HepG2 (cell line): ENCODE measurements at regions not wholly inside any gene's neighbourhood (a gene's known extent, or its start where the extent isn't known, plus 50 kb on each side); places are given as distances from the start of the nearest gene placed in this dataset.

Experiments used
- ATAC-seq: fragments of 200-7000 bp; cut with Tn5 transposase; 3 replicates; pipeline ENCODE4 v1.9.1; 2020; ENCODE audit warnings: mild to moderate bottlenecking, moderate library complexity
- BruUV-seq: library from RNA; stranded (reverse); fragments of 400-500 nt; replicated peaks from 2 replicates; lab custom pipeline; 2021; lab: Mats Ljungman, UMichigan
- CTCF ChIA-PET: fragments of 300-600 bp; formaldehyde crosslinking; extraction: SDS; loops from one replicate; lab custom pipeline; 2021; ENCODE audit warnings: low total read pairs, inconsistent platforms, low intra/inter-chr PET ratio; lab: Yijun Ruan, JAX
- POLR2A ChIA-PET: fragments of 350-600 bp; sonication (Branson Sonifier 250); formaldehyde crosslinking; loops from one replicate; lab custom pipeline; 2020; ENCODE audit warnings: antibody characterized with exemption, inconsistent platforms; lab: Yijun Ruan, JAX
- DNase-seq: peaks from one replicate; pipeline ENCODE4 v3.0.0-alpha.2; 2015; ENCODE audit warnings: low spot score
- FAIRE-seq: peaks from 3 replicates; lab custom pipeline; 2011; peaks lifted over from hg19 to GRCh38; lab: Jason Lieb, UNC
- H2AFZ ChIP-seq: one replicate; pipeline ENCODE4 v1.6.1; 2011; ENCODE audit warnings: low read length, inconsistent platforms
- H3K27ac ChIP-seq: fragments of 300-600 bp; 3 replicates; pipeline ENCODE4 v1.8.0; 2011; ENCODE audit warnings: mixed run types, mild to moderate bottlenecking, mixed read lengths, low read length, inconsistent platforms; ENCODE audit not compliant: insufficient read depth; ENCODE audit errors: extremely low read length
- H3K27me3 ChIP-seq, 2 experiments: fragments of 200-600 bp in 1 of 2; 2 replicates in 1 of 2; 3 replicates in 1 of 2; pipeline versions ENCODE4 v1.6.0 to v1.8.0; 2011; ENCODE audit warnings: low read length in 2 of 2, mild to moderate bottlenecking in 2 of 2, moderate library complexity in 2 of 2, inconsistent platforms in 1 of 2; ENCODE audit not compliant: insufficient read depth in 2 of 2, control insufficient read depth in 1 of 2
- H3K36me3 ChIP-seq, 2 experiments: fragments of 200-600 bp in 1 of 2; replicated peaks in 1 of 2; 2 replicates in 1 of 2; 3 replicates in 1 of 2; pipeline versions ENCODE4 v1.5.1 to v1.8.0; 2011; ENCODE audit warnings: low read length in 2 of 2, inconsistent platforms in 1 of 2; ENCODE audit not compliant: insufficient read depth in 2 of 2, control insufficient read depth in 1 of 2
- H3K4me1 ChIP-seq: 2 replicates; pipeline ENCODE4 v1.5.1; 2012; ENCODE audit warnings: low read length, inconsistent platforms; ENCODE audit not compliant: insufficient read depth
- H3K4me2 ChIP-seq: 2 replicates; pipeline ENCODE4 v1.6.0; 2011; ENCODE audit warnings: low read depth, low read length, inconsistent platforms
- H3K4me3 ChIP-seq, 3 experiments: fragments of 200-600 bp in 1 of 3; sonication (generic), shearing (Covaris generic) in 1 of 3; replicated peaks in 1 of 3; 2 replicates each; pipeline ENCODE4 v1.5.1; 2011 to 2016; ENCODE audit warnings: low read length in 3 of 3, inconsistent platforms in 2 of 3, low read depth in 2 of 3, mild to moderate bottlenecking in 2 of 3, control low read depth in 1 of 3, mixed read lengths in 1 of 3; ENCODE audit not compliant: insufficient read depth in 1 of 3
- H3K79me2 ChIP-seq: one replicate; pipeline ENCODE4 v1.6.1; 2011; ENCODE audit warnings: low read length, inconsistent platforms; ENCODE audit not compliant: insufficient read depth
- H3K9ac ChIP-seq: 2 replicates; pipeline ENCODE4 v1.6.0; 2011; ENCODE audit warnings: mild to moderate bottlenecking, low read depth, low read length, inconsistent platforms; ENCODE audit not compliant: insufficient read depth
- H3K9me3 ChIP-seq: 2 replicates; pipeline ENCODE4 v1.5.1; 2012; ENCODE audit warnings: mild to moderate bottlenecking, low read length
- H4K20me1 ChIP-seq: 2 replicates; pipeline ENCODE4 v1.6.0; 2011; ENCODE audit warnings: inconsistent platforms, mild to moderate bottlenecking, low read length, moderate library complexity; ENCODE audit not compliant: insufficient read depth
- EED ChIP-seq: sonication (generic); formaldehyde crosslinking; IDR thresholded peaks from 2 replicates; pipeline ENCODE4 v1.5.0; 2020; ENCODE audit warnings: mild to moderate bottlenecking, missing genetic modification reagents
- ETS1 ChIP-seq: sonication (generic); formaldehyde crosslinking; IDR thresholded peaks from 2 replicates; pipeline ENCODE4 v1.4.0; 2020; ENCODE audit warnings: missing genetic modification reagents
- KLF16 ChIP-seq, 2 experiments: sonication (generic) in 1 of 2; formaldehyde crosslinking in 1 of 2; IDR thresholded peaks; 2 replicates each; pipeline versions ENCODE4 v1.6.1 to v1.8.0; 2016 to 2023; ENCODE audit warnings: missing genetic modification reagents in 2 of 2, missing compliant biosample characterization in 1 of 2
- NR0B2 ChIP-seq: sonication (generic); formaldehyde crosslinking; IDR thresholded peaks from 2 replicates; pipeline ENCODE4 v1.4.0; 2020; ENCODE audit warnings: mild to moderate bottlenecking, missing genetic modification reagents
- PRDM10 ChIP-seq: sonication (generic); formaldehyde crosslinking; IDR thresholded peaks from 2 replicates; pipeline ENCODE4 v1.4.0; 2020; ENCODE audit warnings: low read depth, missing genetic modification reagents
- RFXANK ChIP-seq: IDR thresholded peaks from 2 replicates; pipeline ENCODE4 v1.6.1; 2016
- RNF219 ChIP-seq: sonication (generic); formaldehyde crosslinking; IDR thresholded peaks from 2 replicates; pipeline ENCODE4 v1.5.0; 2020; ENCODE audit warnings: mild to moderate bottlenecking, missing genetic modification reagents
- SUZ12 ChIP-seq: fragments of 150-350 bp; IDR thresholded peaks from 2 replicates; pipeline ENCODE4 v1.6.1; 2014; ENCODE audit warnings: low read depth, low read length
- TEF ChIP-seq: sonication (generic); formaldehyde crosslinking; IDR thresholded peaks from 2 replicates; pipeline ENCODE4 v1.5.0; 2020; ENCODE audit warnings: missing genetic modification reagents
- TP53 ChIP-seq: sonication (generic); formaldehyde crosslinking; conservative IDR thresholded peaks from 2 replicates; pipeline ENCODE4 v1.4.0; 2020; ENCODE audit warnings: missing genetic modification reagents
- ZNF264 ChIP-seq: sonication (generic); formaldehyde crosslinking; IDR thresholded peaks from 2 replicates; pipeline ENCODE4 v1.4.0; 2020; ENCODE audit warnings: missing genetic modification reagents
- ZNF576 ChIP-seq: sonication (generic); formaldehyde crosslinking; IDR thresholded peaks from 2 replicates; pipeline ENCODE4 v1.4.0; 2020; ENCODE audit warnings: mild to moderate bottlenecking, missing genetic modification reagents
- ZNF878 ChIP-seq: sonication (generic); formaldehyde crosslinking; IDR thresholded peaks from 2 replicates; pipeline ENCODE4 v1.8.1; 2023; ENCODE audit warnings: mild to moderate bottlenecking, missing genetic modification reagents, moderate library complexity
- WGBS: methylation state at CpG from one replicate; pipeline ENCODE4 v1.1.6; 2017; ENCODE audit warnings: low lambda C conversion rate; 5-methylcytosine and 5-hydroxymethylcytosine counted together
- in situ Hi-C: cut with HindIII; loops from 2 replicates; pipeline ENCODE4 v1.10.0; 2017; ENCODE audit warnings: low pct_unique_long_range_greater_than_20kb; ENCODE audit not compliant: extremely low pct_ligation_motif_present
- intact Hi-C: fragments of 100-400 bp; cut with micrococcal nuclease; formaldehyde crosslinking; loops from one replicate; pipeline ENCODE4 v1.10.0; 2022; ENCODE audit not compliant: unreplicated experiment

- TF ChIP-seq ZNF576 (CRISPR knock-in tag) (no peak), TEF (no peak), KLF16 (CRISPR knock-in tag; IDR thresholded peaks at IDR 0.05) (no peak), TP53 (no peak), ZNF264 (no peak), RNF219 (CRISPR knock-in tag) (no peak), ETS1 (CRISPR knock-in tag) (no peak), NR0B2 (no peak), PRDM10 (CRISPR knock-in tag) (no peak), RFXANK (CRISPR knock-in tag) (no peak), SUZ12 (no peak), ZNF878 (CRISPR knock-in tag) (no peak), EED (no peak)
Measured at GRCh38 chr13:103515410-103515809, 449.2 kb upstream of the SLC10A2 start.

More at GRCh38 chr13:103515410-103515809, 449.2 kb upstream of the SLC10A2 start:
- FAIRE-seq (no peak), DNase-seq (no peak), ATAC-seq (no peak)
- H3K27ac ChIP-seq: no peak overlapping the region
- H3K9ac ChIP-seq: no peak overlapping the region
- BruUV-seq: no TSS peak
- no peaks in the 10 kb centered on the region for H3K36me3 ChIP-seq
- POLR2A ChIA-PET: no interaction called here
- CTCF ChIA-PET: no interaction called here
- peaks cover 67% of the 10 kb centered on the region for H3K9me3 ChIP-seq
- H3K79me2 ChIP-seq: no peaks in the 10 kb centered on the region
- H3K4me1 ChIP-seq: no peaks in the 10 kb centered on the region
- 22% methylated on average over 3 of the region's 3 CpGs for WGBS
- H4K20me1 ChIP-seq: no peaks in the 10 kb centered on the region
- no peaks in the 10 kb centered on the region for H3K27me3 ChIP-seq
- no peak overlapping the region for H2AFZ ChIP-seq
- in situ Hi-C loops: no loop called here
- H3K4me2 ChIP-seq: no peak overlapping the region
- no peak overlapping the region for H3K4me3 ChIP-seq
- intact Hi-C loops: no loop called here
